Mucosa of stomach (tissue), 1 donor: ENCODE measurements at regions not wholly inside any gene's neighbourhood (a gene's known extent, or its start where the extent isn't known, plus 50 kb on each side); places are given as distances from the start of the nearest gene placed in this dataset.
"Not testable (repeated sequence)": the region's sequence is repeated elsewhere in the genome, so short reads cannot be mapped to it uniquely, and the experiment has no call there.

Experiments used
- H3K27me3 ChIP-seq: one replicate; pipeline ENCODE4 v1.7.0; 2013; ENCODE audit warnings: mild to moderate bottlenecking, low read length; ENCODE audit not compliant: control insufficient read depth, insufficient read depth
- H3K36me3 ChIP-seq: one replicate; pipeline ENCODE4 v1.7.0; 2013; ENCODE audit warnings: low read length; ENCODE audit not compliant: control insufficient read depth, insufficient read depth
- H3K4me1 ChIP-seq: one replicate; pipeline ENCODE4 v1.7.0; 2013; ENCODE audit warnings: mild to moderate bottlenecking, low read length; ENCODE audit not compliant: control insufficient read depth, insufficient read depth
- H3K4me3 ChIP-seq: one replicate; pipeline ENCODE4 v1.7.0; 2013; ENCODE audit warnings: low read length
- H3K9ac ChIP-seq: one replicate; pipeline ENCODE4 v1.7.0; 2013; ENCODE audit warnings: mild to moderate bottlenecking, low read length, moderate library complexity
- H3K9me3 ChIP-seq: one replicate; pipeline ENCODE4 v1.7.0; 2013; ENCODE audit warnings: mild to moderate bottlenecking, low read length, moderate library complexity; ENCODE audit not compliant: control insufficient read depth
- donor health status: Pancreatic carcinoma.

GRCh38 chr5:154611341-154611767, 133.3 kb upstream of the HAND1 start:
- H3K9me3 ChIP-seq = no peaks in the 10 kb centered on the region
- H3K4me1 ChIP-seq = peaks cover 14% of the 10 kb centered on the region
- no peaks in the 10 kb centered on the region for H3K36me3 ChIP-seq
- H3K27me3 ChIP-seq = peaks cover 50% of the 10 kb centered on the region
- no peak overlapping the region for H3K4me3 ChIP-seq
- no peak overlapping the region for H3K9ac ChIP-seq

- Histone ChIP-seq H3K36me3 (no peaks in the 10 kb centered on the region), H3K9ac (peak overlapping the region; percentile 47), H3K27me3 (peaks cover 49% of the 10 kb centered on the region), H3K4me1 (peaks cover 14% of the 10 kb centered on the region), H3K4me3 (peak overlapping the region; percentile 31), H3K9me3 (no peaks in the 10 kb centered on the region)
These were observed 132.5 kb upstream of the HAND1 start for GRCh38 chr5:154610321-154611154.

DNA sequence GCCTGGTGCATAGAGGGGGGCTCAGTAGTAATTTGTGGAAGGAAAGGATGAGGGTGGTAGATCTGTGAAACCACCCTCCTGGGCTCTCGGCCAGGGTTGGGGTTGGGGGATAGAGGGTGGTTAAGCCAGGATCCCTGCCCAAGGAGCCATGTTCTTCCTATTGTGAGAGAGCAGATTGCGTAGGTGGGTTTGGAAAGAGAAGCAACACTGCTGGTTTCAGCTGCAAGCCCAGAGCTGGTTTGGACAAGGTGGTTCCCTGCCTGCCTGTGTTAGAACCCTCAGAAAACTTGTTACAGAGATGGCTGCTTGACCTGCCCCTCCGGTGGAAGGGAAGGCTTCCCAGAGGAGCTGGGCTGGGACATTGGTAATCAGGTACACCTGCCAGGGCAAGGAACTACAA, 131.2 kb upstream of the HAND1 start:
- H3K36me3 ChIP-seq = no peaks in the 10 kb centered on the region

GRCh38 chr5:154608531-154609011, 130.5 kb upstream of the HAND1 start:
- Histone ChIP-seq H3K27me3 (peaks cover 55% of the 10 kb centered on the region), H3K4me3 (no peak overlapping the region)

More for the DNA sequence above, 131.2 kb upstream of the HAND1 start:
- H3K9me3 ChIP-seq = no peaks in the 10 kb centered on the region
- H3K4me3 ChIP-seq = no peak overlapping the region
- peaks cover 14% of the 10 kb centered on the region for H3K4me1 ChIP-seq
- no peak overlapping the region for H3K9ac ChIP-seq
- H3K27me3 ChIP-seq = peaks cover 51% of the 10 kb centered on the region

GRCh38 chr5:154607746-154608145, 129.7 kb upstream of the HAND1 start:
- Histone ChIP-seq H3K4me3 (no peak overlapping the region), H3K9ac (no peak overlapping the region), H3K9me3 (no peaks in the 10 kb centered on the region), H3K36me3 (no peaks in the 10 kb centered on the region), H3K27me3 (peaks cover 55% of the 10 kb centered on the region), H3K4me1 (peaks cover 14% of the 10 kb centered on the region)

More at GRCh38 chr5:154608531-154609011, 130.5 kb upstream of the HAND1 start:
- Histone ChIP-seq H3K9me3 (no peaks in the 10 kb centered on the region), H3K4me1 (peaks cover 14% of the 10 kb centered on the region), H3K9ac (no peak overlapping the region), H3K36me3 (no peaks in the 10 kb centered on the region)

GRCh38 chr5:154606246-154606645, 128.2 kb upstream of the HAND1 start:
- H3K4me1 ChIP-seq = peaks cover 10% of the 10 kb centered on the region
- H3K27me3 ChIP-seq = peaks cover 44% of the 10 kb centered on the region
- no peak overlapping the region for H3K4me3 ChIP-seq
- no peaks in the 10 kb centered on the region for H3K9me3 ChIP-seq
- no peak overlapping the region for H3K9ac ChIP-seq
- H3K36me3 ChIP-seq = no peaks in the 10 kb centered on the region

DNA sequence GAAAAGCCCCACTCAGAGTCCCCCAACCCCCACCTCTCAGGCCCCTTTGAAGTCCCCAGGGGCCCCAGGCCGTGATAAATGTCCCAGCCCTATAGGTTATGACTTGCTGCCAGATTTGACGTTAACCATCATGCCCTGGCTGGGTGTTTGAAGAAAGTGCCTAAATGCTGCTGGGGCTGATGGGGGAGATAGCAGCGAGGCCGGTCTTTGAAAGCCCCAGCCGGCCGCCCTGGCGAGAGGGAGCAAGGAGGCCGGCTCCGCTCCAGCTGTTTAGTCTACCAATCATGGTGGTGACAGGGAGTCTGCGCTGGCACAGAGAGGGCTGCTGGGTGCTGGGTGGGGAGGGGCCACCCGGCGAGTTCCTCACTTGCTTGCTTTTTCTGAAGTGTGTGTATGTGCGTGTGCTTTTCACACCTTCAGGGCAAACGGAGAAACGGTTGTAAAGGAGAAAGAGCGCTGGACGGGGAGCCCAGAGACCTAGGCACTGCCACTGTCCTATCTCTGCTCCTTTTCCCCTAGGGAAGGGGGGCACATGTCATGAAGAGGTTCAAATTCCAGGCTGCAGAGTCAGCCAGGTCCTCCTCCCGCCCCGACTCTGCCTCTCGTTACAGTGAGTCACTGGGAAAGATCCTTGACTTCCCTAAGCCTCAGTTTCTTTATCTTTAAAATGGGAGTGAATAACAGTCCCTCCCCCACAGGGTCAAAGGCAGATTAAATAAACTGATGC, 126.1 kb upstream of the HAND1 start:
- Histone ChIP-seq H3K9ac (no peak overlapping the region), H3K36me3 (no peaks in the 10 kb centered on the region), H3K4me3 (no peak overlapping the region), H3K27me3 (peaks cover 24% of the 10 kb centered on the region), H3K9me3 (no peaks in the 10 kb centered on the region), H3K4me1 (no peaks in the 10 kb centered on the region)

DNA sequence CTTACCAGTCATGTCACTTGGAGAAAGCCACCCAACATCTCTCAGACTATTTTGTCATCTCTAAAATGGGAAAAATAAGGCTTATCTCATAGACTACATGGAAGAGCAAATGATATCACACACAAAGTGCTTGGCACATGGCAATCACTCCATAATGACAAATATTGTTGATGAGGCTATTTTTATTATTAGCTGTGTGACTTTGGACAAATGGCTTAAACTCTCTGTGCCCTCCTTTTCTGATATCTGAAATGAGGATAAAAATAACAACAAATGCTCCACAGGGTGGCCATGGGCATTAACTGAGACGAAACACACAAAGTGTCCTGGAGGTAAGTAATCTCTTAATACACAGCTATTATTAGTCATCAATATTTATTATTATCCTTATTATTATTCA, 125.5 kb upstream of the HAND1 start:
- no peaks in the 10 kb centered on the region for H3K4me1 ChIP-seq
- no peaks in the 10 kb centered on the region for H3K9me3 ChIP-seq
- H3K9ac ChIP-seq = no peak overlapping the region
- H3K36me3 ChIP-seq = no peaks in the 10 kb centered on the region
- H3K27me3 ChIP-seq = peaks cover 18% of the 10 kb centered on the region
- H3K4me3 ChIP-seq = no peak overlapping the region

DNA sequence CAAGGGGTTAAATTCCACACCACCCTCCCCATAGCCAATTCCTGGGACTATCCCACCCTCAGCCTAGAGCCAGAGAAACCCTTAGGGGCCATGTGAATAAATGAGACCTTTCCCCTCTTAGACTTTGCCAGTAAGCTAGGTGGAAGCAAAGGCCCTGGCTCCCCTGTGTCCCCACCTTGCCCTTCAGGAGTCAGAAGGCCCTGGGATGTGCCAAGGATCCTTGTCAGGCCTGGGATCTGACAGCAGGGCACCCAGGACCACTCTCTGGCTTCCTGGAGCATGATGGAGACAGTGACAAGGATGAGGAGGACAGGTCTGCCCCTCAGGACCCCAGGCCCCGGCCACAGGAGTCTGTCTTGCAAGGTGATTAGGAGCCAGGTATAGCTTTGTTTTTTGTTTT, 125.0 kb upstream of the HAND1 start:
- Histone ChIP-seq H3K4me3 (no peak overlapping the region), H3K9ac (no peak overlapping the region), H3K9me3 (no peaks in the 10 kb centered on the region), H3K36me3 (no peaks in the 10 kb centered on the region), H3K4me1 (no peaks in the 10 kb centered on the region), H3K27me3 (peaks cover 15% of the 10 kb centered on the region)

GRCh38 chr5:154601014-154601413, 123.0 kb upstream of the HAND1 start:
- no peaks in the 10 kb centered on the region for H3K36me3 ChIP-seq
- no peaks in the 10 kb centered on the region for H3K4me1 ChIP-seq
- no peaks in the 10 kb centered on the region for H3K9me3 ChIP-seq
- H3K4me3 ChIP-seq = no peak overlapping the region
- H3K27me3 ChIP-seq = peaks cover 15% of the 10 kb centered on the region
- no peak overlapping the region for H3K9ac ChIP-seq

DNA sequence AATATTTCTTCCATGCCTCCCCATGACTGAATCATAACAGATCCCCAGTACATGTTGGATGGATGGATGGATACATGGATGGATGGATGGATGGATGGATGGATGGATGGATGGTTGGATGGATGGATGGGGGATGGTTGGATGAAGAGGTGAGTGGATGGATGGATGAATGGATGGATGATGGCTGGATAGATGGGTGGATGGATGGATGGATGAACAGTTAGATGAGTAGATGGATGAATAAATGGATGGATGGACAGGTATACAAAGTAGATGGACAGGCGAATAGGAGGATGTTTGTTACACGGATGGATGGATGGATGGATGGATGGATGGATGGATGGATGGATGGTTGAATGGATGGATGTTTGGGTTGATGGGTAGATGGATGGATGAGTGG, 120.0 kb upstream of the HAND1 start:
- peaks cover under 1% of the 10 kb centered on the region for H3K27me3 ChIP-seq
- no peaks in the 10 kb centered on the region for H3K4me1 ChIP-seq
- H3K36me3 ChIP-seq = no peaks in the 10 kb centered on the region
- no peak overlapping the region for H3K9ac ChIP-seq
- H3K4me3 ChIP-seq = no peak overlapping the region
- no peaks in the 10 kb centered on the region for H3K9me3 ChIP-seq

GRCh38 chr5:154596844-154597243, 118.8 kb upstream of the HAND1 start:
- not testable (repeated sequence) for H3K4me3 ChIP-seq, H3K36me3 ChIP-seq, H3K9ac ChIP-seq, H3K27me3 ChIP-seq, H3K4me1 ChIP-seq, H3K9me3 ChIP-seq
